Myocyte (in vitro differentiated cells): ENCODE measurements at regions not wholly inside any gene's neighbourhood (a gene's known extent, or its start where the extent isn't known, plus 50 kb on each side); places are given as distances from the start of the nearest gene placed in this dataset.

ENCODE experiments used
- DNase-seq: peaks from one replicate; pipeline ENCODE4 v3.0.0-alpha.2; 2012; ENCODE audit warnings: low read depth

- no peak for DNase-seq
These were observed 926.3 kb downstream of the FSTL5 start for GRCh38 chr4:161237495-161237894.

GRCh38 chr4:161225327-161225726, 938.5 kb downstream of the FSTL5 start:
- DNase-seq, result no peak

GRCh38 chr4:161222889-161223288, 940.9 kb downstream of the FSTL5 start:
- no peak for DNase-seq

DNA sequence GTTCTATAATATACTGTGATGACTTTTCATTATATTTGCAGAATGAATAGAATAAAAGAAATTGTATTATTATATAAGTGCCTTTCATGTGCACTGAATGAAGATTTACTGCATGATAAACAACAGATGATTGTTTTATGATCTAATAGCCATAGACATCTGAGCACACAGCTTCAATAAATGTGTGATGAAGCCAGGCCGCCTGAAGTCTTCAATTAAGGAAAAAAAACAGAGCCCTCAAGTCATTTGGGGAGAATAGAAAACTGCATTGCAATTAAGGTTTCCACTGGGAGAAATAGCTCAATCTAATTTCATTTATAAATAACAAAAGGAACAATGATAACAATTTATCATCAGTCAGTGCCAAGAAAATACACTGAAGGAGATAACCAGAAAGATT, 955.2 kb downstream of the FSTL5 start:
- DNase-seq, result no peak

DNA sequence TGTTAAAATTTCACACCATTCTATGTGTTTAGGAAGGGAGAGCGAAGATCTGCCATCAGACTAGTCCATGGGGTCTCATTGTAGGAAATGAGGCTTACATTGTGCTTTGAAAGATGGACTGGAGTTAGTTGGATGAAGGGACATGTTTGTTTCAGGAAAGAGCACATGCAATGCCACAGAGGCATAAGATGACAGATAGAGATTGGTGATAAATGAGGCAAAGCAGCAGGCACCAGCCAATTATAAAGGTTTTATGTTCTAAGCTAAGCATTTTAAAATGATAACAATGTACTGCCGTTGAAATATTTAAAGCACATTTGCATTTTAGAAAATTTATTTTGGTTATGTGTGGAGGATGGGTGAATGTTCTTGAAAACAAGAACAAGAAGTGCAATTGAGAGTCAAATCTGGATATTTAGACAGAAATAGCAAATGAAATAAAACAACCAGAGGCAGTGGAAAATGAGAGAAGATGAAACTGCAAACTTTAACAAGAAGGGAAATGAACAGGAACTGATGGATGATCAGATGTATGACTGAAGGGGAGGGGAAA, 957.2 kb downstream of the FSTL5 start:
- DNase-seq, result no peak

- no peak for DNase-seq
These were observed 959.9 kb downstream of the FSTL5 start for GRCh38 chr4:161203865-161204264.

- no peak for DNase-seq
These were observed 965.9 kb downstream of the FSTL5 start for GRCh38 chr4:161197912-161198311.

- DNase-seq, result no peak
These were observed 966.3 kb downstream of the FSTL5 start for GRCh38 chr4:161197474-161197873.

DNA sequence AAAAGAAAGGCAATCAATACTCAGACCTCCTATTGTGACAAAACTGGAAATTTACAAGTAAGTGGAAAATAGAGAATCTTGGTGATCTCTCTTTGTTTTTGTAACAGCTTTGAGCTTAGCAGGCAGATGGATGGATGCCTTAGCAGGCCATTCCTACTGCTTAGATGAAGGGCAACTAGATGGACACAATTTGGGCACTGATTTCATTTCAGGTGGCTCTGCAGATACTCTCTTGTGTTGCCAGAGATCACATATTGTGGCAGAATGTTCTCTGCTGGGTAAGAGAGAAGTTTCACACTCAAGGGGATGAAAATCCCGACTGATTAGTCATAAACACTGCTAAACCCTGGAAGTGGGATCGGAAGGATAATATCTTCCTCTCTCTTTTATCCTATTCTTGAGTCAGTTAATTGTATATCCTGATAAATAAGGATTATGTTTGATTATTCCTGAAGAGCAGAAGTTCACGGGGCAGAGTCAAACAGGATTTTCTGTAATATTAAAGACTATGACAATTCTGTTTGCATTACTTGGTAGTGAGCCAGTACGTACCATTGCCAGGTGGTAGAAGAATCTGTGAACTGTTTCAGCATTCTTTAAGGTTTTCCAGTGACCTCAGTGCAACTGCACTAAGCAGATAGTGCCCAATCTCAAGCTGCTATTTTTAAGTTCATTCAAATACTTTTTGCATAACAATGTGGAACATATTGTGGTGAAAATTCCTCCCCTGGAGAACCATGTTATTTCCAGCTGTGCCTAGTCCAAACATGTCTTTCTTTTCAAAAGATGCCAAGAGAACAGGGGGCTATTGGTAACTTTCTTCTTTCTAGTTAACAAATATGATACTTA, 974.3 kb downstream of the FSTL5 start:
- peak; percentile 47 for DNase-seq

- no peak for DNase-seq
These were observed 975.2 kb downstream of the FSTL5 start for GRCh38 chr4:161188578-161188977.

GRCh38 chr4:161187569-161187968, 976.2 kb downstream of the FSTL5 start:
- DNase-seq, result no peak

DNA sequence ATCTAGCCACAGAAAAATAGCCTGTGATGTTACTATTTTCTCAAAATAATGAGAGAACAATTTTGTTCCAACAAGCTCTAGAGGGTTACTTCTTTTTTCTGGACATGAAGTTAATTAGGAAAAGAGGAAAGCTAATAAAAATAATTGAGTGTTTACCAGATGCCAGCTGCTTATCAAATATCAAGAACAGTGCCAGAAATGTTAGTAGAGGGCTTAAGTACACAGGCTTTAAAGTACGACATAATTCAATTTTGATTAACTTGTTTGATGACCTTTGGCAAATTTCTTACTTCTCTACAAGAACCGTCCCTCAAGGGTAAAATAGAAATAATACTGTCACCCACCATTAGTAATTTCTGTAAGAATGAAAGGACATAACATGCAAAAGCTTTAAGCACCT, 977.0 kb downstream of the FSTL5 start:
- no peak for DNase-seq

DNA sequence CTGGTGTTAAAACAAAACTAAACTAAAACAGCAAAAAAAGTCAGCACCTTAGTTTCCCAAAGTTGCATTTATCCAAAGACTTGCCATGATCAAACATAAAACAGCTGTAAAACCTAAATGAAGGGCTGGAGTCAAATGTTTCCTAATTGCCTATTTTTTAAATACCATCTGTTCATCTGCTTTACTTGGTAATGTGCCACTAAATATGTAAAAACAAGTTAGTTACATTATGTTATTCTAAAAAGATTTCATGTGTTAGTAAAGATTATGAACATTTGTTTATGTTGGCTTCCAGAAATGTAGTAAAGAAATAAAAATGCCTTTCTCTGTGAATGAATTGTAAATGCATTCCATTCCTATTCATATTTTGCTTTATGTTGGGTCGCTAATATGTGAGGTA, 977.8 kb downstream of the FSTL5 start:
- no peak for DNase-seq

DNA sequence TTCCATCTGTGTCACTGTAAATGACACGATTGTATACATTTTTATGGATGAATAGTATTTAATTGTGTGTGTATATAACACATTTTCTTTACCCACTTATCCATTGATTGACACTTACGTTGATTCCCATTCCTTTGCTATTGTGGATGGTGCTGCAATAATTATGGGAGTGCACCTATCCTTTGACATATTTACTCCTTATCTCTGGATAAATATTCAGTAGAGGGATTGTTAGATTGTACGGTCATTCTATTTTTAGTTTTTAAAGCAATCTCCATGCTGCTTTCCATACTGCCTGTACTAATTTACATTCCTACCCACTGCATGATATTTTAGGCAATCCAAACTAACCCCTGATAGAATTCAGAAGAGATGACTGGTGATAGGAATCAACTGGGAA, 980.1 kb downstream of the FSTL5 start:
- DNase-seq, result no peak

DNA sequence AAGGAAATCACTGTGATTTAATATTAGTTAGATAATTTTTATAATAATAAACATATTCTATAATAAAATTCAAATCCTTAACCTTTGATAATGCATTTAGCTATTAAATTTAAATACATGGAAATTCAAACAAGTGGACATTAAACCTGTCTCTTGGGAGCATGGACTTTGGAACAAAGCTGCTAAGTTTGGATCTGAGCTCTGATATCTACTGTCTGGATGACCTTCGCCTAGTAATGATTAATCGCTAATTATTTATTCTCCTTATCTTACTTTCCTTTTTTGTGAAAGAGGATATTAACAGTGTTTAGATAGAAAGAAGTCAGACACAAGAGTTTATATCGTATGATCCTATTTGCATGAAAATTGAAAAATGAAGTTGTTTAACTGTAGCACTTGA, 980.9 kb downstream of the FSTL5 start:
- no peak for DNase-seq

DNA sequence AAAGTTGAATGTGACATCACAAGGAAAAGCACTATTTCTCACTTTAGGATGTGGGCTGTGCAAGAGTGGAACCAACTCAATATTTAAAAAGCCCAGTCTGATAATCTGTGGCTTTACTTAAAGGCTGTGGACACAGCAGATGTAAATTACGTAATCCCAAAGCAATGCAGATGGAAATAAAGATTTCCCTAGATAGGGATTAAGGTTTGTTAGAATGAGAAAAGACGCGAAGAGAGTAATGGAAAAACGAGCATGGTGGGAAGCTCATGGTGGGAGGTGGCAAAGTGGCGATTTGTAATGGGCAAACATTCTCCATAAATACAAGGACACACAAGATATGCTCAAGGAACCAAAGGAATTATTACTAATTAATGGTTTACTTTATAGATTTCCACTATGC, 985.5 kb downstream of the FSTL5 start:
- no peak for DNase-seq

DNA sequence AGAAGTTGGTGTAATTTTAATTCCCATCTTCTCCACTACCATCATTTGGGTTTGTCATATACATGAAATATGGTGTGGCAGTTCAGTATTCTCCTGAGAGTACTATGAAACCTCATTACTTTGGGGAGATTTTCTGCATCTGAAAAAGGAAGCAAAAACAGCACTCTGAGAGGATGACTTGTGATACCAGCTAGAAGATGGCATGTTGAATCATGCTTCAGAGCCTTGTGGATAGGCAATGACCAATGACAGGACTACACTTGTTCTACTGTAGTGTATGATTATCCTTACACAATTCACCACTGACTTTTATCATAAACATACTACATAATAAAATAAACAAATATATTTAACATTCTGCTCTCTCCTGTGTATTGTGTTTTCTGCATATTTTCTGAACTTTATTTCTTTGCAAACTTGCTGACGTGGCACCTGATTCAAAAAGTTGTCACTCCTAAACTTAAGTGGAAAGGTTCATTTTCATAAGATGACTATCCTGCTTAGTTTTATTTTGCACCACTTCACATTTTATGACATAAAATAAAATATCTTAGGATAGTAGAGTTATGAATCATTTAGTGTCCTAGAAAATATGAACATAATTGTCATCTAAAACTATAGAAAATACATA, 991.3 kb downstream of the FSTL5 start:
- no peak for DNase-seq

DNA sequence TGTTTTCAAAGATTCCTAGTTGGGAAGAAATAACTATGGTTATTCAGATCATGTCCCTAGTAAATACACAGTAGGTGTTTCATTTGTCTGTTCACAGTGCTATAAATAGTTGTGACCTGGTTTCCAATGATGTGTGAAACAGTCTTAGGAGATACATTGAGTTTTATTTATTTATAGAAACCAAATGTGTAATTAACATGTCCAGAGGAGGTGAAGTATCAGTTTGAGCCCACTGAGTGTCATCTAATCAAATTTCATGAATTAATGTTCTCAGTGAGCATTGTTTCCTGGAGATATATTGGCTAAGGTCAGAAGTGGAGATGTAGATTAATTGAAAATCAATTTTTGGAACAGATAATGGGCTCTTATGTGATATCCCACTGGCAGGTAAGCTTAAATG, 996.3 kb downstream of the FSTL5 start:
- DNase-seq, result no peak

DNA sequence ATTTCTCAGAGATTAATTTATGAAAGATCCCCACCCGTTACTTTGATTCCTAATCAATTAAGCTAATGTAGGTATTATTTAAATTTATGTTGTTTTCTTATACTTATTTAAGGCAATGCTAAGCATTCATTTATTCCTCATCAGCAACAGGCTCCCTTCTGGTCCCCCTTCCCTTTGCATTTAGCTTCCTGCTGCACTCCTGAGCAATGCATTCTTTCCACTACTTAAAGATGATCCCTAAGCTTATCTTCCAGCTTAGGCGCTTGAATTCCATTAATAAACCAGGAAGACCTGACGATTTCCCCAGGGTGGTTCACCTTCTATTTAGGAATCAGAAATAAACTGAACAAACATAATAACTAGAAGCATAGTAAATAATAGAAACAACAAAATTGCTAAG, 1003.1 kb downstream of the FSTL5 start:
- no peak for DNase-seq

- no peak for DNase-seq
These were observed 1015.7 kb downstream of the FSTL5 start for GRCh38 chr4:161148051-161148450.

GRCh38 chr4:161143375-161143774, 1020.4 kb downstream of the FSTL5 start:
- DNase-seq, result no peak

- DNase-seq, result no peak
These were observed 1029.0 kb downstream of the FSTL5 start for GRCh38 chr4:161134795-161135194.
